GM12875 (cell line): ENCODE measurements at regions not wholly inside any gene's neighbourhood (a gene's known extent, or its start where the extent isn't known, plus 50 kb on each side); places are given as distances from the start of the nearest gene placed in this dataset.

Experiments
- H3K4me3 ChIP-seq: one replicate; pipeline ENCODE4 v1.5.1; 2011; ENCODE audit warnings: low read depth, low read length, control low read depth
- TF ChIP-seq, protein P1 (sequence below): IDR thresholded peaks from 2 replicates; pipeline ENCODE4 v1.5.1; 2011; ENCODE audit warnings: low read depth, mild to moderate bottlenecking, control low read depth, inconsistent platforms, low read length, moderate library complexity, borderline replicate concordance; ENCODE audit not compliant: insufficient read depth

DNA sequence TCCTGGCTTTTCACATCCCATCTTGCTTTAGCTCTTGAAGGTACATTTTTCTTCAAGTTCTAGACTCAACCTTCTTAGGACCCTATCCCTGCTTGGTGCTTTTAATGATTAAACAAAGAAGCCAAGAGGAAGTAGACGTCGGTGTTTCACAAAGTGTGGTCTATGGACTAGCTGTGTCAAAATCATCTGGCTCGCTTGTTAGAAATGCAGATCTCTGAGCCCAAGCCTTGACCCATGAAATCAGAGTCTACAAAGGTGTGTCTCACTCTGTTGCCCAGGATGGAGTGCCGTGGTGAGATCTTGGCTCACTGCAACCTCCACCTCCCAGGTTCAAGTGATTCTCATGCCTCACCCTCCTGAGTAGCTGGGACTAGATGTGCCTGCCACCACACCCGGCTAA is 295.5 kb upstream of the KAZN start:
- TF ChIP-seq, protein P1, sequence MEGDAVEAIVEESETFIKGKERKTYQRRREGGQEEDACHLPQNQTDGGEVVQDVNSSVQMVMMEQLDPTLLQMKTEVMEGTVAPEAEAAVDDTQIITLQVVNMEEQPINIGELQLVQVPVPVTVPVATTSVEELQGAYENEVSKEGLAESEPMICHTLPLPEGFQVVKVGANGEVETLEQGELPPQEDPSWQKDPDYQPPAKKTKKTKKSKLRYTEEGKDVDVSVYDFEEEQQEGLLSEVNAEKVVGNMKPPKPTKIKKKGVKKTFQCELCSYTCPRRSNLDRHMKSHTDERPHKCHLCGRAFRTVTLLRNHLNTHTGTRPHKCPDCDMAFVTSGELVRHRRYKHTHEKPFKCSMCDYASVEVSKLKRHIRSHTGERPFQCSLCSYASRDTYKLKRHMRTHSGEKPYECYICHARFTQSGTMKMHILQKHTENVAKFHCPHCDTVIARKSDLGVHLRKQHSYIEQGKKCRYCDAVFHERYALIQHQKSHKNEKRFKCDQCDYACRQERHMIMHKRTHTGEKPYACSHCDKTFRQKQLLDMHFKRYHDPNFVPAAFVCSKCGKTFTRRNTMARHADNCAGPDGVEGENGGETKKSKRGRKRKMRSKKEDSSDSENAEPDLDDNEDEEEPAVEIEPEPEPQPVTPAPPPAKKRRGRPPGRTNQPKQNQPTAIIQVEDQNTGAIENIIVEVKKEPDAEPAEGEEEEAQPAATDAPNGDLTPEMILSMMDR: no peak

DNA sequence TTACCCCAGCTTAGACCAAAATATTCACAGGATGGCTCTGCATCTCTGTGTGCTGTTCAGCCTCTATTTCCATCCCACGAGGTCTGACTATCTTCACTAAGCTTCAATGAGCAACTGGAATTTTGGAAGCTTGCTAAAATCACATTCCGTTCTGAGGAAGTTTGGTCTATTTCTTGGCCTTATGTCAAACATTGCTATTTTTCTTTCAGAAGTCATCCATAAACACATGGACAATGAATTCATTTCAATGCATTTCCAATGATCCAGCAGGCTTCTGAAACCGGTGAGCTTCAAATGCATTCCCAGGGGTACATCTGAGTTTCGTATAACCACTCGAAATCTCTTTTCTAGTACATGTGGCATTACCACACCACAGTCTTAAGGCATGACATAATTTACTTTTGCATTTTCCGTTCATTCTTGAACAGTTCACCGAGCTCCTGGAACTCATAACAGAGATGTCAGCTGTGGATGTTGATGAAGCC is 294.1 kb upstream of the KAZN start:
- TF ChIP-seq, protein P1: no peak
- H3K4me3 ChIP-seq: no peak overlapping the region

More for the DNA sequence above, 295.5 kb upstream of the KAZN start:
- no peak overlapping the region for H3K4me3 ChIP-seq

DNA sequence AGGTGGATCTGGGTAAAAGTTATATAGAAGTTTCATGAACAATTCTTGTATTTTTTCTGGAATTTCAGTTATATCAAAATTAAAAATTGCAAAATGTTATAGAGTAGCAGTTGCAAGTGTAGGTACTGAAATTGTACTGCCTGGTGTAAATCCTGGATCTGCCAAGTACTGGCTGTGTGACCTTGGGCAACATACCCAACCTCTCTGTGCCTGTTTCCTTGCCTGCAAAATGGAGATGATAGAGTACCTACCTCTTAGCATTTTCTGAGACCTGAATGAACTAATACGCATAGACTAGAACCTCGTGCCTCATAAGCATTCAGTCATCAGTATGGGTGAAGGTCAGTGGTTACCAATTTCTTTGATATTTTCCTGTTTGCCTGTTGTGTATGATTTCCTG is 290.0 kb upstream of the KAZN start:
- H3K4me3 ChIP-seq: no peak overlapping the region
- TF ChIP-seq, protein P1: no peak

DNA sequence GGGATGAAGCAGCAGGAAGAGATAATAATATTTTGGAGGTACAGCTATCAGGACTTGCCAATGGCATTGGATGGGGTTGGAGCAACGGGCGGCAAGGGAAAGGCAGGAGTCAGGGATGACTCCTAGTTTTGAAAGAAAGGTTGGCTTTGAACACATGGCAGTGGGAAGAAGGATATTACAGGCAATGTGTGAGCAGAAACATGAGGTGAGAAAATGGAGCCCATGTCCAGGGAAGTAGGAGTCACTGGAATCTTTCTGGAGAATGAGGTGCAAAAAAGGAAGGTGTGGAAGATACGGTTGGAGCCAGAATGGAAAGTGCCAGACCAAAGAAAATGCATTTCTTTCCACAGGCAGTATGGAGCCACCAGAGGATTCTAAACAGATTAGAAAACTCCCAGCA is 288.5 kb upstream of the KAZN start:
- TF ChIP-seq, protein P1: no peak
- no peak overlapping the region for H3K4me3 ChIP-seq

DNA sequence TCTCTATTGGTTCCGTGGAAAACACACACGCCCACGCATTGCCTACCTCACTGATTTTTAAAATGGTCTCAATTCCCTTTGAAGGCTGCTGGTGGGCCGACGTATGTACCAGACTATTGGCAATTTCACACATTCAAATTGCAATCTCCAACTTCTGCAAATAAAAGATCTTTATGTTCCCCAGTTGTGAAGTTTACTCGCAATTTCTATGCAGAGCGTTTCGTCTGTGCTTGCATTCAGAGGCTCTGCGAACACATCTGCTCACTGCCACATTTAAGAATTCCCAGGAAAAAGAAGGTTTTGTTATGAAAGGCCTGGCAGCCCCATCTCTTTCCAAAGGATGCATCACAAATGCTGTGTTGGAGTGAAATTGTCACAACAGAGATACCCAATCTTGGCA is 288.0 kb upstream of the KAZN start:
- no peak overlapping the region for H3K4me3 ChIP-seq
- TF ChIP-seq, protein P1: no peak

DNA sequence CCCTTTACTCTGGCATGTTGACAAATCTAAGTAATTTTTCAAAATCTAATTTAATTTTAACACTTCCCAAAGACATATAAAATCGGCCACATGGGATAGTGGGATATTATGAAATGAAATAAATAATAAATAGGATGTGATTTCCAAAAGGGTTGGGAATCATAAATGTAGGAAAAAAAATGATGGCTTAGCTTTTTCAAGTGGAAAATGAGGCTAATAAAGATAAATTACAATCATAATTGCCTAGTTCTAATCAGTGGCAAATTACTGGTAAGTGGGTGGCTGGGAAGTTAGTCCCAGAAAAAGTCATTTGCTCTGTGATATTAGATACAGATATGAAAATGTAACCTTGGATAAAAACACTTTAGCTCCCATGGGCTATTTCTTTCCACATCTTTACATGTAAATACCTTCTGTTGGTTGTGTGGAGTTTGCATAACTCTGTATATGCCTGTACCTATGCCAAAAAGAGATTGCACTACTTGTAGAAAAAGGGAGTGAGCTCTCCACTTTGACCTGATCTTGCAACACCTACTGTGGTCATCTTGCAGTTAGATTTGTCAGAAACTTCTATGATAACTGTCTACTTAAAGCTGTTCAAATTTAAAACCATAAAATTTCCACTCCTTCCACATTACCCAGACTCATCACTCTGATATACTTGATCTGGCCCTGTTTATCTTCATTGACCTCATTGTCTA is 284.6 kb upstream of the KAZN start:
- TF ChIP-seq, protein P1: no peak
- no peak overlapping the region for H3K4me3 ChIP-seq

DNA sequence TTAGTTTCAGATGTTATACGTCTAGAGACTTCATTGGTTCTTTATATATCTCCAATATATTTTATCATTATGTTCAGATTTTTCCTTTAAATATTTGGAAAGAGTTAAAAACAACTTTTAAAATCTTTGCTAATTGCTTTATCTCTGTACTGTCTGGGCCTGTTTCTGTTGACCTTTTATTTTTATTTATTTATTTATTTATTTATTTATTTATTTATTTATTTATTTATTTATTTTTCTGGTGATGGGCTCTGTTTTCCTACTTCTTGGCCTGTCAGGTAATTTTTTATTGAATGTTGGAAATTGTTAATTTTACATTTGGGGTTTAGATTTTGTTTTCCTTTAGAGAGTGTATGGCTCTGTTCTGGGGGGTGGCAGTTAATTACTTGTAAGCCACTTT is 279.7 kb upstream of the KAZN start:
- TF ChIP-seq, protein P1: no peak
- H3K4me3 ChIP-seq: no peak overlapping the region
